Left ventricle myocardium superior (tissue), 1 donor: ENCODE measurements at regions not wholly inside any gene's neighbourhood (a gene's known extent, or its start where the extent isn't known, plus 50 kb on each side); places are given as distances from the start of the nearest gene placed in this dataset.

ENCODE experiments used
- ATAC-seq: fragments of 200-7000 bp; cut with Tn5 transposase; one replicate; pipeline ENCODE4 v1.9.1; 2020; ENCODE audit warnings: mild to moderate bottlenecking, moderate library complexity
- DNase-seq: peaks from one replicate; pipeline ENCODE4 v3.0.0-alpha.2; 2020
- intact Hi-C: fragments of 100-400 bp; cut with micrococcal nuclease; formaldehyde crosslinking; loops from one replicate; pipeline ENCODE4 v1.11.0; 2022
- donor health status: DM: no; HTN: yes; CAD: no; lungs with severe emphysema.

- DNase-seq (no peak), ATAC-seq (no peak)
- intact Hi-C loops, result no loop called here
Observed at GRCh38 chr6:139611327-139612134, 237.1 kb upstream of the CITED2 start.

GRCh38 chr6:139608466-139609261, 234.2 kb upstream of the CITED2 start:
- DNase-seq (no peak), ATAC-seq (no peak)
- intact Hi-C loops, result no loop called here

- intact Hi-C loops, result no loop called here
- peak; percentile 34 for ATAC-seq
- no peak for DNase-seq
Observed at GRCh38 chr6:139605350-139605749, 230.9 kb upstream of the CITED2 start.

GRCh38 chr6:139603581-139603980, 229.1 kb upstream of the CITED2 start:
- intact Hi-C loops, result no loop called here
- no peak for DNase-seq
- ATAC-seq, result no peak

DNA sequence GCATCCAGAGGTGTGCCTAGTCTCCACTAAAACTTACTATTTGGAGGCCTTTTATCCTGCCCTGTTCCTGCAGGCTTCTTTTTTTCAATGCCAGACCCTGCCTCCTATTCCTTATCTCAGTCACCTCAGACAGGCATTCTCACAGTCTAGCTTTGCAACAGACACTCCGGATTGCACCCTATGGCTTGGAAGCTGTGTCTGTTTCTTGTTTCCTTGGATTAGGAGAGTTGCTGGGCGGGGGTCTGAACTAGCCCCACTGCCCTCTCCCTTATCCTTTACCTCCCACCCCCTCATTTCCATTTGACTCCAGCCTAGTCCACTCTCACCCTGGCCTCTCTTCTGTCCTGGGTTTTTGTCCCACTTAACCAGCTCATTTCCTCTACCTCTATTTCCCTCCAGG, 228.1 kb upstream of the CITED2 start:
- ATAC-seq (no peak), DNase-seq (no peak)
- intact Hi-C loops, result no loop called here

GRCh38 chr6:139600919-139601475, 226.5 kb upstream of the CITED2 start:
- intact Hi-C loops, result no loop called here
- ATAC-seq, result no peak
- DNase-seq, result no peak

DNA sequence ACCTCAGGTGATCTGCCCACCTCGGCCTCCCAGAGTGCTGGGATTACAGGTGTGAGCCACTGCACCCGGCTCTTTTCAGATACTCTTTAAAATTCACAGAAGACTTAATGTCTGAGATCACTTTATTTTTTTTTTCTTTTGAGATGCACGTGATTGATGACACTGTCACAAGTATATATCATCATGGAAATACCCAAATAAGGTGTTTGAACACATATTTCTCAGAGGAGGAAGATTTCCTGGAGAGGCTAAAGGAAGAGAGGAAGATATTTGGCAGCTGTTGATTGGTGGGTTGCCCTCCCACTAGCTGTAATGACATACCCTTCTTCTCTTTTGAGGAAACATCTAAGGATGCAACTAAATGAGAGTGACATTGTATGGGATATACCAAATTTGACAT, 225.9 kb upstream of the CITED2 start:
- ATAC-seq (no peak), DNase-seq (no peak)
- intact Hi-C loops, result no loop called here

GRCh38 chr6:139597771-139598755, 223.6 kb upstream of the CITED2 start:
- ATAC-seq, result peak; percentile 94
- intact Hi-C loops, result no loop called here
- DNase-seq, result peak; percentile 69

- no peak for DNase-seq
- peak; percentile 57 for ATAC-seq
- intact Hi-C loops, result no loop called here
Observed at GRCh38 chr6:139597087-139597763, 222.8 kb upstream of the CITED2 start.

- ATAC-seq (no peak), DNase-seq (no peak)
- intact Hi-C loops, result no loop called here
Observed at GRCh38 chr6:139595183-139595582, 220.7 kb upstream of the CITED2 start.

DNA sequence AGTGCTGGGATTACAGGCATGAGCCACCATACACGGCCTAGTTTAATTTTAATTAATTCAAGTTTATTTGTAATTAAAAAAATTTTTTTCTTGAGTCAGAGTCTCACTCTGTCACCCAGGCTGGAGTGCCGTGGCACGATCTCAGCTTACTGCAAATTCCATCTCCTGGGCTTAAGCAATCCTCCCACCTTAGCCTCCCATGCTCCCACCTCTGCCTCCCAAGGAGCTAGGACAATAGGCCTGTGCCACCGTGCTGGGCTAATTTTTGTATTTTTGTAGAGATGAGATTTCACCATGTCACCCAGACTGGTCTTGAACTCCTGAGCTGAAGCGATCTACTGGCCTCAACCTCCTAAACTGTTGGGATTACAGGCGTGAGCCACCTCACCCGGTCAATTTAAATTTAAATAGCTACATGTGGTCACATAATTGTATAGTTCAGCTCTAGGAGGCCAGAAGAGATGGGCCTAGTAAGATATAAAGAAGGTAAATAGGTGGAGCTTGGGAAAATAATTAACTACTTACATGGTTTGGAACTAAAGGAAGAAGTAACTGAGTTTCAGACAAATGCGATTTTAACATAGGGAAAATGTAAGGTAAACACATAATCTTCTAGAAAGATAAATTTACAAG, 220.0 kb upstream of the CITED2 start:
- ATAC-seq (no peak), DNase-seq (no peak)
- intact Hi-C loops, result no loop called here

GRCh38 chr6:139593081-139593480, 218.6 kb upstream of the CITED2 start:
- no peak for ATAC-seq

DNA sequence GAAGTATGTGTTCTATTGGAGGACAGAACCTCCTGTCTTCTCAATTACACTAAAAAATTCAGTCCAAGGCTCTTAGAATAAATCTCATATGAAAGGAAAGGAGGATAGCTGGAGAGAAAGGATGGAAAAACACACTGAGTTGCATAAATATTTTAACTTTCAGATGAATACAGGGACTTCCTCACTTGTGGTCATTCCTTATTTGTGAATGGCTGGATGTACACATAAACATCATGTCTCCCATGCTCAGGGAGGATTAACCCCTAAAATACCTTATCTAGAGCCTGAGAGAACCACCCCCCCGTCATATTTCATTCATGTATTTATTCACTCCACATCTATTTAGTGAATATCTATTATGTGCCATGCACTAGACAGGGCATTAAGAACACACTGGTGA, 217.6 kb upstream of the CITED2 start:
- DNase-seq (no peak), ATAC-seq (no peak)
- intact Hi-C loops, result no loop called here

More at GRCh38 chr6:139593081-139593480, 218.6 kb upstream of the CITED2 start:
- intact Hi-C loops, result no loop called here
- DNase-seq, result no peak

DNA sequence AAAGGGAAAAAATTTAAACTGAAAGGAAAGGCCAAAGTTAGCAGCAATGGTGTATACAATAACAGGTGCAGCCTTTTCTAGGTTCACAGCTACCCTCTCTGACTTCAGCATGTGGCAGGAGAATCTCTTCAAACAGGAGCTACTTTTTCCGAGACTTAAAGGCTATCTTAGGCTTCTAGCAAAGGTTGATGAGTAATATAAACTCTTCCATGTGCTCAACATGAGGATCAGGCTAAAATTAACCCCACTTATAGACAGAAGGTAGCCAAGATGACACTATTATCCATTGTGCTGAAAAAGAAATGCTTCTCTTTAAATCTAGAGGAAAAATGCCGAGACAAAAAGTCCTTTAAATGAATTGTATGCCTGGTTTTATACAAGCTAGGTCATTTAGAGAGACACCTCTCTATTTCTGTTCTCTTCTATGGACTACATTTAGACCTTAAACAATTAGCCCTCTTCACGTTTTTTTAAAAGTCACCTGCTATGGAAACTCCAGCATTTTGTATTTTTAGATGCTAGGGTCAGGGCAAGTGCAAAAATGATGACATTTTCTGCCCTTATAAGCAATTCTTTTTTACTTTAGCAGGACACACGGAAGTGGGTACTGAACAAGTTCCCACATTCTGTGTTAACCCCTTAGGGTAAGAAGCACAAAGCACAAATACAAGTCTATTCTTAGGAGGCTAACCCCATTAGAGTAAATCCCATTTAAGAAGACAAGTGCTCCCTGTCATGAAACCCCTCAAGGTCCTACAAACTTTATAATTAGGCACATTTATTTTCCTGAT, 216.8 kb upstream of the CITED2 start:
- intact Hi-C loops, result no loop called here
- peak; percentile 47 for ATAC-seq
- DNase-seq, result no peak

GRCh38 chr6:139590206-139590605, 215.8 kb upstream of the CITED2 start:
- ATAC-seq, result no peak
- intact Hi-C loops, result no loop called here

GRCh38 chr6:139588734-139589593, 214.5 kb upstream of the CITED2 start:
- ATAC-seq (no peak), DNase-seq (no peak)
- intact Hi-C loops, result no loop called here

More at GRCh38 chr6:139590206-139590605, 215.8 kb upstream of the CITED2 start:
- DNase-seq, result no peak
